Panc1 (cell line): ENCODE measurements at regions not wholly inside any gene's neighbourhood (a gene's known extent, or its start where the extent isn't known, plus 50 kb on each side); places are given as distances from the start of the nearest gene placed in this dataset.

Experiments
- ATAC-seq: fragments of 200-7000 bp; cut with Tn5 transposase; 2 replicates; pipeline ENCODE4 v1.9.1; 2020; ENCODE audit warnings: mild to moderate bottlenecking, moderate library complexity
- BruUV-seq: library from RNA; stranded (reverse); fragments of 400-500 nt; replicated peaks from 2 replicates; lab custom pipeline; 2021; lab: Mats Ljungman, UMichigan
- CTCF ChIA-PET: fragments of 300-600 bp; sonication (Branson Sonifier 250); formaldehyde crosslinking; loops from one replicate; lab custom pipeline; 2022; ENCODE audit warnings: antibody characterized with exemption; lab: Charles Lee
- POLR2A ChIA-PET: fragments of 300-600 bp; sonication (Branson Sonifier 250); formaldehyde crosslinking; loops from one replicate; lab custom pipeline; 2022; ENCODE audit warnings: antibody characterized with exemption; lab: Charles Lee
- DNase-seq: peaks from one replicate; pipeline ENCODE4 v3.0.0-alpha.2; 2010; ENCODE audit warnings: low read depth, low spot score
- H3K27ac ChIP-seq: 2 replicates; pipeline ENCODE4 v1.5.1; 2011; ENCODE audit warnings: mild to moderate bottlenecking, low read length, inconsistent platforms
- H3K27me3 ChIP-seq: fragments of 200-500 bp; sonication (Bioruptor generic); 2 replicates; pipeline ENCODE4 v1.6.0; 2014; ENCODE audit warnings: low read length, inconsistent platforms; ENCODE audit not compliant: control insufficient read depth, insufficient read depth
- H3K36me3 ChIP-seq: fragments of 200-500 bp; sonication (Bioruptor generic); 2 replicates; pipeline ENCODE4 v1.5.1; 2014; ENCODE audit warnings: inconsistent platforms, mild to moderate bottlenecking, low read length, moderate library complexity; ENCODE audit not compliant: control insufficient read depth, insufficient read depth
- H3K4me1 ChIP-seq: 2 replicates; pipeline ENCODE4 v1.5.1; 2011; ENCODE audit warnings: inconsistent platforms, mild to moderate bottlenecking, low read length, moderate library complexity; ENCODE audit not compliant: control insufficient read depth, insufficient read depth
- H3K4me3 ChIP-seq, 2 experiments: 2 replicates each; pipeline ENCODE4 v1.5.1; 2011 to 2012; ENCODE audit warnings: low read depth in 2 of 2, low read length in 2 of 2, mild to moderate bottlenecking in 2 of 2, inconsistent platforms in 1 of 2, moderate library complexity in 1 of 2
- H3K9me3 ChIP-seq: fragments of 200-500 bp; sonication (Bioruptor generic); 2 replicates; pipeline ENCODE4 v1.5.1; 2014; ENCODE audit warnings: low read depth, mild to moderate bottlenecking, inconsistent platforms, low read length, moderate library complexity; ENCODE audit not compliant: control insufficient read depth, insufficient read depth
- POLR2AphosphoS5 ChIP-seq: IDR thresholded peaks from 2 replicates; pipeline ENCODE4 v1.6.1; 2012; ENCODE audit warnings: mild to moderate bottlenecking, low read depth, low read length, moderate library complexity
- SIN3A ChIP-seq: IDR thresholded peaks from 2 replicates; pipeline ENCODE4 v1.6.1; 2012; ENCODE audit warnings: low read depth, mild to moderate bottlenecking, low read length, moderate library complexity, borderline replicate concordance; ENCODE audit not compliant: insufficient read depth
- TCF7L2 ChIP-seq: IDR thresholded peaks from 2 replicates; pipeline ENCODE4 v1.6.1; 2011; ENCODE audit warnings: mild to moderate bottlenecking, low read depth, low read length, inconsistent platforms
- in situ Hi-C: cut with HindIII; loops from 2 replicates; pipeline ENCODE4 v1.10.0; 2016; ENCODE audit warnings: low sequenced_read_pairs, low pct_unique_long_range_greater_than_20kb
- intact Hi-C: fragments of 100-400 bp; cut with micrococcal nuclease; formaldehyde crosslinking; loops from one replicate; pipeline ENCODE4 v1.10.0; 2022; ENCODE audit not compliant: unreplicated experiment
- TF ChIP-seq, protein P1 (sequence below): fragments of 450-650 bp; IDR thresholded peaks from 2 replicates; pipeline ENCODE4 v1.5.1; 2017; ENCODE audit warnings: mild to moderate bottlenecking
- TF ChIP-seq, protein P2 (sequence below), 2 experiments: IDR thresholded peaks; 2 replicates each; pipeline ENCODE4 v1.6.1; 2011 to 2012; ENCODE audit warnings: low read depth in 2 of 2, control low read depth in 1 of 2, low read length in 1 of 2, mild to moderate bottlenecking in 1 of 2, moderate library complexity in 1 of 2; ENCODE audit not compliant: insufficient read depth in 1 of 2

DNA sequence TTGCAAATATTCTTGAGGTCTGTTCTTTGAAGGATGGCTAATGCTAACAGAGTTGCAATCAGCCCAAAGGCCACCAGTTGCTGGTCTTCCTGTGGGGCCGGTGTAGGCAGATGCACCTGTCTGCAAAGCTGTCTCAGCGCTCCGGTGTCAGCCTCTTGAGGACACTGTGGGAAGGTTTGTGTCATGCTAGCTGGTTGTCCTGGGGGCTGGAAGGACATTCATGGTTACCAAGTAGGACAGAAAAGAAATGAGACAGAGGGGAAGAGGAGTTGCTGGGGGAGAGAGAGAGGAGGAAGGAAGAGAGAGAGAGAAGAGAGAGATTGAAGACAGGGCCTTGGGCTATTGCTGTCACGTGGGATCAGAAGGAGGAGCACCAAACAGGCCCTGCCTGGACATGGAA is 639.6 kb upstream of the HS6ST1 start:
- DNase-seq, result no peak
- ChIA-PET CTCF (no interaction called here), POLR2A (no interaction called here)
- H3K9me3 ChIP-seq, result no peaks in the 10 kb centered on the region
- H3K4me3 ChIP-seq, result no peak overlapping the region
- no peaks in the 10 kb centered on the region for H3K36me3 ChIP-seq
- no TSS peak for BruUV-seq
- in situ Hi-C loops, result no loop called here
- no peak overlapping the region for H3K27ac ChIP-seq
- no peaks in the 10 kb centered on the region for H3K27me3 ChIP-seq
- intact Hi-C loops, result no loop called here
- no peak for ATAC-seq
- H3K4me1 ChIP-seq, result no peaks in the 10 kb centered on the region
- TF ChIP-seq SIN3A, result no peak
- TF ChIP-seq, protein P1, sequence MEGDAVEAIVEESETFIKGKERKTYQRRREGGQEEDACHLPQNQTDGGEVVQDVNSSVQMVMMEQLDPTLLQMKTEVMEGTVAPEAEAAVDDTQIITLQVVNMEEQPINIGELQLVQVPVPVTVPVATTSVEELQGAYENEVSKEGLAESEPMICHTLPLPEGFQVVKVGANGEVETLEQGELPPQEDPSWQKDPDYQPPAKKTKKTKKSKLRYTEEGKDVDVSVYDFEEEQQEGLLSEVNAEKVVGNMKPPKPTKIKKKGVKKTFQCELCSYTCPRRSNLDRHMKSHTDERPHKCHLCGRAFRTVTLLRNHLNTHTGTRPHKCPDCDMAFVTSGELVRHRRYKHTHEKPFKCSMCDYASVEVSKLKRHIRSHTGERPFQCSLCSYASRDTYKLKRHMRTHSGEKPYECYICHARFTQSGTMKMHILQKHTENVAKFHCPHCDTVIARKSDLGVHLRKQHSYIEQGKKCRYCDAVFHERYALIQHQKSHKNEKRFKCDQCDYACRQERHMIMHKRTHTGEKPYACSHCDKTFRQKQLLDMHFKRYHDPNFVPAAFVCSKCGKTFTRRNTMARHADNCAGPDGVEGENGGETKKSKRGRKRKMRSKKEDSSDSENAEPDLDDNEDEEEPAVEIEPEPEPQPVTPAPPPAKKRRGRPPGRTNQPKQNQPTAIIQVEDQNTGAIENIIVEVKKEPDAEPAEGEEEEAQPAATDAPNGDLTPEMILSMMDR, result no peak
- no peak for TF ChIP-seq POLR2AphosphoS5
- TF ChIP-seq, protein P2, sequence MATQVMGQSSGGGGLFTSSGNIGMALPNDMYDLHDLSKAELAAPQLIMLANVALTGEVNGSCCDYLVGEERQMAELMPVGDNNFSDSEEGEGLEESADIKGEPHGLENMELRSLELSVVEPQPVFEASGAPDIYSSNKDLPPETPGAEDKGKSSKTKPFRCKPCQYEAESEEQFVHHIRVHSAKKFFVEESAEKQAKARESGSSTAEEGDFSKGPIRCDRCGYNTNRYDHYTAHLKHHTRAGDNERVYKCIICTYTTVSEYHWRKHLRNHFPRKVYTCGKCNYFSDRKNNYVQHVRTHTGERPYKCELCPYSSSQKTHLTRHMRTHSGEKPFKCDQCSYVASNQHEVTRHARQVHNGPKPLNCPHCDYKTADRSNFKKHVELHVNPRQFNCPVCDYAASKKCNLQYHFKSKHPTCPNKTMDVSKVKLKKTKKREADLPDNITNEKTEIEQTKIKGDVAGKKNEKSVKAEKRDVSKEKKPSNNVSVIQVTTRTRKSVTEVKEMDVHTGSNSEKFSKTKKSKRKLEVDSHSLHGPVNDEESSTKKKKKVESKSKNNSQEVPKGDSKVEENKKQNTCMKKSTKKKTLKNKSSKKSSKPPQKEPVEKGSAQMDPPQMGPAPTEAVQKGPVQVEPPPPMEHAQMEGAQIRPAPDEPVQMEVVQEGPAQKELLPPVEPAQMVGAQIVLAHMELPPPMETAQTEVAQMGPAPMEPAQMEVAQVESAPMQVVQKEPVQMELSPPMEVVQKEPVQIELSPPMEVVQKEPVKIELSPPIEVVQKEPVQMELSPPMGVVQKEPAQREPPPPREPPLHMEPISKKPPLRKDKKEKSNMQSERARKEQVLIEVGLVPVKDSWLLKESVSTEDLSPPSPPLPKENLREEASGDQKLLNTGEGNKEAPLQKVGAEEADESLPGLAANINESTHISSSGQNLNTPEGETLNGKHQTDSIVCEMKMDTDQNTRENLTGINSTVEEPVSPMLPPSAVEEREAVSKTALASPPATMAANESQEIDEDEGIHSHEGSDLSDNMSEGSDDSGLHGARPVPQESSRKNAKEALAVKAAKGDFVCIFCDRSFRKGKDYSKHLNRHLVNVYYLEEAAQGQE (IDR thresholded peaks at IDR 0.05; ENCODE audit: insufficient read depth in 1 of 2, low read depth in 2 of 2, low read length in 1 of 2), result no peak
- no peak for TF ChIP-seq TCF7L2

DNA sequence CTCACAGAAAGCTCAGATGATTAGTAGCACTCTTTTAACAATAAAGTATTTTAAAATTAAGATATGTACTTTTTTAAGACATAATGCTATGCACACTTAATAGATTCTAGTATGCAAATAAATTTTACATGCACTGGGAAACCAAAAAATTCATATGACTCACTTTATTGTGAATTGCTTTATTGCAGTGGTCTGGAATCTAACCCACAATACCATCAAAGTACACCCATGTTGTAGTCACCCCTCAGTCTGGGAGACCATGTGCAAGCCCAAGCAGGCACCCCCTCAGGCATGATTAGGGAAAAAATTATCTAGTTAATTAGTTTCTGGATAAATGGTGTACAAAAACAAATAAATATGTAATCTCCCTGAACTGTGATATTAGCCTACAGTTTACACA is 649.0 kb upstream of the HS6ST1 start:
- Histone ChIP-seq H3K4me1 (no peaks in the 10 kb centered on the region), H3K4me3 (no peak overlapping the region), H3K27me3 (no peaks in the 10 kb centered on the region), H3K9me3 (no peaks in the 10 kb centered on the region), H3K27ac (no peak overlapping the region), H3K36me3 (no peaks in the 10 kb centered on the region)
- in situ Hi-C loops (no loop called here), intact Hi-C loops (no loop called here)
- no peak for DNase-seq
- ChIA-PET CTCF (no interaction called here), POLR2A (no interaction called here)
- BruUV-seq, result no TSS peak
- no peak for ATAC-seq
- TF ChIP-seq, protein P1, result no peak
- TF ChIP-seq POLR2AphosphoS5 (no peak), SIN3A (no peak), TCF7L2 (no peak)
- TF ChIP-seq, protein P2 (IDR thresholded peaks at IDR 0.05; ENCODE audit: insufficient read depth in 1 of 2, low read depth in 2 of 2, low read length in 1 of 2), result no peak
